ENCODE measurements at regions not wholly inside any gene's neighbourhood (a gene's known extent, or its start where the extent isn't known, plus 50 kb on each side); places are given as distances from the start of the nearest gene placed in this dataset.

DNA sequence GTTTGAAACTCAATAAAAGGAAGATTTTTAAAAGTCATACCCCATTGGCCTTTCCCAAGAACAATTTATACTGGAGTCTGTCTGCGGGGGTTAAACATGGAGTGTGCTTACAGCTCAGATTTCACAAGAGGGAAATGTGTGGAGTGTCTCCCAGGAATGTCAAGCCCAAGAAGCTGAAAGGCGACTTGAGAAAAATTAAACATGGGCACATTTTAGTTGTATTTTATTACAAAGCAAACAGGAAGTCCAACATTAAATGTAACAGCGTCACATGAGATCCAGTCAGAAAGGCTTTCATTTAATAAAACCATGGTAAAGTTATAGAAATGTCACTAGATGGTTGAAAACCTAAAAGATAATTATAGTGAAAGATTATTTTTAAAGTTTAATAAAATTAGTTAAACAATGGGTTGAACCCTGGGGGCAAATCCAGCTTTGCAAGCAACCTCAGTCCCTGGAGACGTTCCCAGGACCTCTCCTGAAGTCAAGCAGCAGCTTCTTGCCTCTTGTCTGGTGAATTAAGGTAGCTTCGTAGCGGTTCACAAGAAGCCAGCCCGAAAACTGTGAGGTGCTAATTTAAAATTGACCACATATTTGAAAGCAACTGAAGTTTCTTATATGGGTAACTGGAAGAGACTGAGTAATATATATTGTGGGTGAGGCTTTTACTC, 168.4 kb upstream of the EDNRA start:
- DNase-seq (ENCODE audit: low read depth), result no peak

DNA sequence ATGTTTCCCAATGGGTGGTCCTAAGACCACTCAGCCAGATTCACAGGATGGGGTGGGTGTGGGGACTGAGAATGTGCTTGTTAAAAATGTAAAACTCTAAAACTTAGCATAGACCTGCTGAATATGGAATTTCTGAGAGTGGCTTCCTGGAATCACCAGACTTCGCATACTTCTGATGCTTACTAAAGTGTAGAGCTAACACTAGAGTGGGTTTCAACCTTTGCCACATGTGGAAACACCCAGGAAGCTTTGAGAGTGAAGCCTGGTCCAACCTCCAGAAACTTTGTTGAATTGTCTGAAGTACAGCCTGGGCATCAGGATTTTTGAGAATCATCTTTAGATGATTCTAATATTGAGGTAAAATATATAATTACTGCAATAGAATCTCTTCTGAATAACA, 167.8 kb upstream of the EDNRA start:
- no peak for DNase-seq (ENCODE audit: low read depth)

DNA sequence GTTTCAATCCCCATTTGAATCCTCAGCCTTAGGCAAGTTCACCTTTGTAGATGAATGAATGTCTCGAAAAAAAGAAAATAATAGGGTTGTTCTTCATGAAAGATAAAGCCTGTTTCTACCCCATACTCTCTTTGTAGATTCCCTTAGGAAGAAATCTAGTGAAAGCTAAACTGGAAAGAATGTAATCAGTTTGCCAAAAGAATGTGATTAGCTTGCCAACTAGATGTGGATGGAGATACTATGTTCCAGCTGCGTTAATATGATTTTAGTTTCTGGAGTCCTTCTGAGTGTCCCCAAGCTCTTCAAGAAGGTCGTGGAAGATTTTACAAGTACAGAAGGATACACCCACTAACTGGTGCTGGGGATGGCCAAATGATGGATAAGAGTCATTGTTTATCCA, 162.3 kb upstream of the EDNRA start:
- DNase-seq (ENCODE audit: low read depth), result no peak

DNA sequence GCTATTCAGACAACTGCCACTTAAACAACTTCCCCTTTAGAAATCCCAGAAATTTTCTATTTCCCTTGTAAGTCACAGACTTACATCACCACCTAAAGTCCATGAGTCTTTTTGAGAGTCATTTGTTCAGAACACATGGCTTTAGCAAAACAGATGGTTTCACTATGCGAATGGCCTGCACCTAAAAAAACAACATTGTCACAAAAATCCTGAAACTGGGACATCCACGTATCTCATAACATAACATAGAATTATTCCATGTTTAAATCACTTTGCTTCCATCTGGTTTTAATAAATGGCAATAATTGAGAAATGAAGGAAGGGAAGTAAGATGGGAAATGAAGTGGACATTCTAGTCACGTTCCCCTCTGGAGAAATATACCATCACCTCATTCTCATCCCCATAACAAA, 155.3 kb upstream of the EDNRA start:
- DNase-seq (ENCODE audit: low read depth), result peak; percentile 71

DNA sequence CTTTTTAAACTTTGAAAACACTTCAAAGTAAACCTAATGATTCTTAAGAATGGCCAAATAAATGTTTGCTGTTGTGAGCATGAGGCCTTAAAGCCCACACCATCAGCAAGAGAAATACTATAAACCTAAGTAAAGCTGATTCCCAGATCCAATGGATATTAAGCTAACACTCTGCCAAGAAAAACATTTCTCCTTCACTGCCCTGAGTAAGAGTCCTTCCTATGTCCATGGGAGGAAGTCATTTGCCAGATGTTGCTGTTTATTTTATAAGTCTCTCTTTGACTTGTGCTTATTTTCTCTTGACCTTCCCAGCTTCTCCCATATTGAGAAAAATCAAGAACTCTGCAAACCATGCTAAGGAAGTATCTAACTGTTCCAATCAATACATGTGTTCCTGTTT, 154.3 kb upstream of the EDNRA start:
- DNase-seq (ENCODE audit: low read depth), result no peak

DNA sequence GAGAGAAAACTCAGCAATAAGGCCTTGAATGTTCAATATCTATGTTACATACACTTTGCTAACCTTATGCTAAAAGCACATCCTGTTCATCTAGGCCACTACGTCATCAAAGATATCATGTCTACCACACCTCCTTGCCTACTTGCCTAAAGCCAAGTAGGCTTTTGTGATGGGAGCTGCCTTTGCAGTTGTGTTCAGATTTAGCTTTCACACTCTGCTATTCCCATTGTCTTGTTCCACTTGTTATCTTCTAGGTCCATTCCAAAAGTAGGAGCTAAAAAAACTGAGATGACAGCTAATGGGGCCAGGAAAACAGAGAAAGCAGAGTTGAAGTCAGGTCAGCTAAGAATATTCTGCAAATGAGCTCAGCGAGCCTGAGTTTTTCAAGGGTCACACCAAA, 153.6 kb upstream of the EDNRA start:
- DNase-seq (ENCODE audit: low read depth), result no peak

DNA sequence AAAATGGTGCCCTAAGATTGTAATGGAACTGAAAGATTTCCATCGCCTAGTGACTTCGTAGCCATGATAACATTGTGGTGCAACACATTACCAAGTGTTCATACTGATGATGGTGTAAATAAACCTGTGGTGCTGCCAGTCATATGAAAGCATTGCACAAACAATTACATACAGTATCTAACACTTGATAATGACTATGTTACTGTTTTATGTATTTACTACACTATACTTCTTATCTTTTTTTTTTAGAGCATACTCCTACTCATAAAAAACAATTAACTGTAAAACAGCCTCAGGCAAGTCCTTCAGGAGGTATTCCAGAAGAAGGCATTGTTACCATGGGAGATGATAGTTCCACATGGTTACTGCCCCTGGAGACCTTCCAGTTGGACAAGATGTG, 152.7 kb upstream of the EDNRA start:
- DNase-seq (ENCODE audit: low read depth), result no peak

DNA sequence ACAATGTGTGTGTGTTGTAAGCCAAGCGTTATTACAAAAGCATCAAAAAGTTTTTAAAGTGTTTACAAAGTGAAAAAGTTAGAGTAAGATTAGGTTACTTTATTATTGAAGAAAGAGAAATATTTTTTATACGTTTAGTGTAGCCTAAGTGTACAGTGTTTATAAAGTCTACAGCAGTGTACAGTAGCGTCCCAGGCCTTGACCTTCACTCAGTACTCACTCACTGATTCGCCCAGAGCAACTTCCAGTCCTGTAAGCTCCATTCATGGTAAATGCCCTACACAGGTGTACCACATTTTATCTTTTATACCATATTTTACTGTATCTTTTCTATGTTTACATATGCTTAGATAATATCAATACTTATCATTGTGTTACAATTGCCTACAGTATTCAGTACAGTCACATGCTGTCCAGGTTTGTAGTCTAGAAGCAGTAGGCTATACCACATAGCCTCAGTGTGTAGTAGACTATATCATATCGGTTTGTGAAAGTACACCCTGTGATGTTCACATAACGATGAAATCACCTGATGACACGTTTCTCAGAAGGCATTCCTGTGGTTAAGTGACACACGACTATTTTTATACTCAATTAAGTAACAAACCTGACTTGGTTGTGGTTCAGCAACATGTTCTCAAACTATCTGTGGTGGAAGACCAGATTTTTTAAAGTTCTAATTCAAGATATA, 152.0 kb upstream of the EDNRA start:
- no peak for DNase-seq (ENCODE audit: low read depth)

DNA sequence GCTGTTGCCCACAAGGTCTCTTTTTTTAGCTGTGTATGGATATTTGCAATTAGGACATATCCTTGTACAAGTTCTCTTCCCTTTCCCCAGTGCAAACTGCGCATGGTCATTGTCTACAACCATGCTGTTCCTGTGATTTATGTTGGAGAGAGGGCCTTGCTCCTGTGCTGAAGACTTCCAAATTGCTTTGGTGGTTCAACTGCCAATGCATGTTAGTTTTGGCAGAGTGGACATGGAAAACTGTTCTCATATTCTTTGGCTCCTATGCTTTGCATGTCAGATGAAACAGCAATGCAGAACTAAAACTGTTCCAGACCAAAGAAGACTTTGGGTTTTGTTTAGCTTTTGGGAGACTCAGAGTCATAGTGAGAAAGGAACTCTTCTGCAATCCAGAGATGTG, 148.8 kb upstream of the EDNRA start:
- DNase-seq (ENCODE audit: low read depth), result no peak

DNA sequence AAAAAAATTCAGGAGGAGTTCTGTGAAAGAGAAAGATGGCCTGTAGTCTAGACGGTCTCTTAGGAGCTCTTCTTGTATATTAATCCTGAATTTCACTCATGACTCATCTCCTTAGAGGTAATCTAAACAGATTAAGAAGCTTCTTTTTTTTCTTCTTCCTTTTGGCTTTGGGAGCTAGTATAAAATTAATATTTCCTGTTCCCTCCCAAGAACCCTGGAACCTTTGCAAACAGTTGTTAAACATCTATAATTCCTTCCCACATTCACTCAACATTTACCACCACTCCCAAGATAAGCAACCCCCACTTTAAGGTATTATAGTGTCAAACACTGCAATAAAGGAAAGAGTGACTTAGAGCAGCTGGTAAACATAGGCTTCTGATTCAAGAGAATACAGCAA, 146.4 kb upstream of the EDNRA start:
- no peak for DNase-seq (ENCODE audit: low read depth)

DNA sequence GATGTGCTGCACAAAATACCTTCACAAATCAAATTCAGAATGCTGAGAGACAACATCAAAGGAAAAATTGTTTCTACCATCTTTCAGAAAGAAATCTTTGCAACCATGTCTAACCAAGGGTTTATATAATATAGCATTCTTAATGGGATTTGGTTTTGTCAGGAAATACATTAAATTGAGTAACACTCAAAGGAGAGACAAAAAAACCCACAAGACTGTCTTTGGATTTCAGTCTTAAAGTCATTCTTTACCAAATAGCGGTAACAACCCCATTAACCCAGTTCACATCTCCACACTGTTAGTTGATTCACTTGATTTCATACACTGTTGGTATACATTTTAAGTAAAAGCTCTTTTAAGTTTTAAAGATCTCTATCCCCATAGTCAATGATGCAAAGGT, 145.7 kb upstream of the EDNRA start:
- no peak for DNase-seq (ENCODE audit: low read depth)

DNA sequence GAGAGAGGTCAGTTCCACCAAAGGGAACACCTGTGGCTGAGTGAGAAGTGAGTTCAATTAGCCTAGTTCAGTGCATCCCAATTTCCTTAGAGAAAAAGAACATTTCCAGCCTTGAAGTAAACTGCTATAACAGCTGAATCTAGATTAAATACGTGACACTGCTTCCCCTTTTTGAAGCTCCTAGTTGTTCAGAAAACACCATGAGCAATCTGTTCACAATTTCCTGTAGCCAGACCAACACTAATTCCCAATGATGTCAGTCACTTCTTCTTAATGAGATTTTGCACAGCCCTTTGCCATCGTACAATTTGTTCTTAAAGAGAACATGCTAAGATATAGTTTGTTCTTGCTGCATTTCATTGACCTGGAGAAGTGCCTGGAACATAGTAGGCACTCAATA, 144.6 kb upstream of the EDNRA start:
- DNase-seq (ENCODE audit: low read depth), result no peak

DNA sequence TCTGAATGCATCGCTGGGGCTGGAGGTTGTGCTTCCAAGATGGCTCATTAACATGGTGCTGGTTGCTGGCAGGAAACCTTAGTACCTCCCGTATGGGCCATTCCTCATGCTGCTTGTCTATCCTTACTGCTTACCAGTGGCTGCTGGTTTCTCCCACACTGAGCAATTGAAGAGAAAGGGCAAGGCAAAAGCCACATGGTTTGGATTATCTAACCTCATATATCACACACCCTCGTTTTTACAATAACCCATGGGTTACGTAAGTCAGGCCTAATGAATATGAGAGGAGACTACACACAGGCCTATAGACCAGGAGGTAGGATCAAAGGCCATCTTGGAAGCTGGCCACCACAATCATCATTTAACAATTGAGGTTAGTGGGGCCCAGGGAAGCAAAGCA, 141.8 kb upstream of the EDNRA start:
- no peak for DNase-seq (ENCODE audit: low read depth)

DNA sequence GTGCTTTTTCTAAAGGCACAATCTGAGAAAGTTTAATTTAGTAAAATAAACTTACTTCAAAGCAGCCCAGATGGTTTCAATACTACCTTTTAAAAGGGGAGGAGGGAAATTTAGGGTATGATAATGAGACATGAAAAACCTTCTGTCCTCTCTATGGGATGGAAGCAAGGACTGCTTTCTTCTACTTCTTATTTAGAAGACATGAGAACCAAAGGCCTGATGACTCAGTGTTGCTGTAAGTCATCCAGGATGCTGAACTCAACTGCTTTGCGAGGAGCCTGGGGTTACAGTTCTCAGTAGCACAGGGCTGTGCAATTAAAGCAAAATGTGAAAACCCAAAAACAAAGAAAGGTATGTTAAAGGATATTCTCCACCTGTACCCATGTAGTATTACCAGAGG, 140.8 kb upstream of the EDNRA start:
- DNase-seq (ENCODE audit: low read depth), result no peak

DNA sequence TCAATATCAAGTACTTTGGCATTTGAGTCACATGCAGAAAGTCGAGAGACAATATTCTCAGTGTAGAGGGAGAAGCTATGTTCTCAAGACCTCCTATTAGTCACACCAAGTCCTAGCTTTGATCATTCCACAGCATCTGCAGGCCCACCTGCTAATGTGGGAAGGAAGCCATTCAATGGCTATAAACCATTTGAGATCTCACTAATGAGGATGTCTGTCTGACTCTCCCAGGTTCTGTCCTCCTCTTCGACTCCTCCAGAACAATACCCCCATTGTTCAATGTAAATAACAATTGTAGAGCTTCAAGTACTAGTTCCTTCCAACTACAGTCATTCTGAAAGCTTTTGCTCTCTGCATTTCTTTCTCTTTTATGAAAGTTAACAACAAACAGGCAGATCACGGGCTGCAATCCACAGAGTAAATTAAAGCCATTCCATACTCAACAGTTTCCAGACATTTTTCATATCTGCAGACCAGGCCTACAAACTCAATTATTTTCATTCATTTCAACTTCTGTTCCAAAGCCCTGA, 140.2 kb upstream of the EDNRA start:
- no peak for DNase-seq (ENCODE audit: low read depth)

DNA sequence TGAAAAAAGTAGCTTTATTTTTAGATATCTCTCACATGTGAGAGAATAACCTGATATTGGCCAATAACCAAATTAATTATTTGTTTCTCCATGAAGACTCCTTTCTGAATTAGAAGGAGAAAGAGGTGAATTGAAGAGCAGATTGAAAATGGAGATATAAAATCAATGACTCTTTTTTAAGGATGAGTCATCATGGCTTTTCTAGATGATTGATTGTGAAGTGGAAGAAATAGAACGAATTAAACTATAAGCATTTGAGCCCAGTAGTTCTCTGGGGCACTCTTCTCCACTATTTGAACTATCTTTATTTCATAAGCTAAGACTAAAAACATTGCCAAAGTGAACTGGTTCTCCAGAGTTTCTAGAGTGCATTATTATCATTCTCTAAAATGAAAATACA, 137.2 kb upstream of the EDNRA start:
- no peak for DNase-seq (ENCODE audit: low read depth)

DNA sequence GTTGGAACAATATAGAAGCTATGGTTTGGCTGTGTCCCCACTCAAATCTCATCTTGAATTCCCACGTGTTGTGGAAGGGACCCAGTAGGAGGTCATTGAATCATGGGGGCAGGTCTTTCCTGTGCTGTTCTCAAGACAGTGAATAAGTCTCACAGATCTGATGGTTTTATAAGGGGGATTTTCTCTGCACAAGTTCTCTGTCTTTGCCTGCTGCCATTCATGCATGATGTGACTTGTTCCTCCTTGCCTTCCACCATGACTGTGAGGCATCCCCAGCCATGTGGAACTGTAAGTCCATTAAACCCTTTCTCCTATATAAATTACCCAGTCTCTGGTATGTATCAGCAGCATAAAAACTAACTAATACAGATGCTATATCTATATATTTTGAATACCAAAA, 135.2 kb upstream of the EDNRA start:
- no peak for DNase-seq (ENCODE audit: low read depth)

DNA sequence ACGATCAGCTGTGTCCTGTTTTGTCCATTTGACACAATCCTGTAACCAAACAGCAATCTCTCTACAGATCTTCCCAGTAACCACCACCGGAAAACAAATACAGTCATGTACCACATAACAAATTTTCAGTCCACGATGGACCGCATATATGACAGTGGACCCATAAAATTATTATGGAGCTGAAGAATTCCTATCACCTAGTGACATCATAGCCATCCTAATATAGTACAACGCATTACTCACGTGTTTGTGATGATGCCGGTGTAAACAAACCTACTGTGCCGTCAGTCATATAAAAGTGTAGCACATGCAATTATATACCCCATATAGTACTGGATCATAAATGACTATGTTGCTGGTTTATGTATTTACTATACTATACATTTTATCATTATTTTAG, 133.7 kb upstream of the EDNRA start:
- no peak for DNase-seq (ENCODE audit: low read depth)

DNA sequence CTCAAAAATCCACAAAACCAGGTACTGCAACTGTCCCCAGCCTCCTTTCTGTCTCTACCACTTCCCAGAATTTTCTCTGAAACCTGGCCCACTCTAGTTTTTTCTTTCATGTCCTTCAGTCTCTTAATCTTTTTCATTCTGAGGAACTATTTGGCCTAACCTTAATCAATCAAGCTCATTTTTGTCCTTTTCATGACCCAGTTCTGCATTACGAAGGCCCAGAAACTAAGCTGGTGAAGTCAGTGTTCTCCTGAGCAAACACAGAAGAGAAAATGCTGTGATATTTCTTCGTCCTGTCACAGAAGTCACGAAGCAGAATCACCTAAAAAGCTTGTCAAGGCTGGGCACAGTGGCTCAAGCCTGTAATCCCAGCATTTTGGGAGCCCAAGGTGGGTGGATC, 131.7 kb upstream of the EDNRA start:
- no peak for DNase-seq (ENCODE audit: low read depth)

DNA sequence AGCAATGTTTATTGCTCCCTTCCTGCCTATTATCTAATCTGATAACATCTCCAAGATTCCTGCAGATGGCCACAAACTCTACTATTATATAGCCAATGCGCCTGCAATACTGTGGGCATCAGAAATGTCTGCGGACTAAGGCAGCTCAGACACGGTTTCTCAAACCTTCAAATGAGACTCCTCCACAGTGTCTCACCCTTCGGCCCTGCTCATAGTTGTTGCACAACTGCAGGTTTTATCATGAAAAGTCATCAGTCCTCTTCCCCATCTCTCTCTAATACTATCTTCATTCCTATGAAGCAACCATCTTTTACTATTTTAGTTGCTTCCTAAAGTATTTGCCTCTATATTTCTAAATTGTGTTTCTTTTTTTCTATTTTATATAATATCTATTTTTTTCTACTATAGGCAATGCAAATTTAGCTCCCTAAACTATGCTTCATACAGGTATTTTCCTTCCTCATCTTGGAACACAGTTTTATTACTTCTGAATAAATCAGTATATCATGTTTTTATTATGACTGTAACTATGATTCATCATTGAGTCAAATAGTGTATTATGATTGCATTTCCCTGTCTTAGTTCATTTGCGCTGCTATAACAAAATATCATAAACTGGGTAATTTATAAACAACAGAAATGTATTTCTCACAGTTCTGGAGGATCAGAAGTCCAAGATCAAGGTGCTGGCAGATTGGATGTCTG, 129.7 kb upstream of the EDNRA start:
- no peak for DNase-seq (ENCODE audit: low read depth)

DNA sequence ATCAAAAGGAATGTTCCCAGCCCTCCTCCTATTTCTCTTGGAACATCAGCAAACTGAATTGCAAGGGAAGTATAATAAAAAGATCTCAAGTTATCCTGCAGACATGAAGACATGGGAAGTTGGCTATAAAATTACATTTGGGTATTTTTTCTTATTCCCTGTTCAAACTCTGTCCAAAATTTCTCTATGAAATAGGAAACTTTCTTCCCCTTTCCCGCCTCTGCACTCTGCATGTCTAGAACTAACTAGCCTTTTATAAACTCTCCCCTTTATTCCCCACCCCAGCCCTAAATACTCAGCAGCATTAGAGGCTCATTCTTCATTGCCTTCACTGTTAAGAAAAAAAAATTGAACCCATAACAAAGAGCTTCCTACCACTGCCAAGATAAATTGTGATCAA, 126.7 kb upstream of the EDNRA start:
- peak; percentile 72 for DNase-seq (ENCODE audit: low read depth)

DNA sequence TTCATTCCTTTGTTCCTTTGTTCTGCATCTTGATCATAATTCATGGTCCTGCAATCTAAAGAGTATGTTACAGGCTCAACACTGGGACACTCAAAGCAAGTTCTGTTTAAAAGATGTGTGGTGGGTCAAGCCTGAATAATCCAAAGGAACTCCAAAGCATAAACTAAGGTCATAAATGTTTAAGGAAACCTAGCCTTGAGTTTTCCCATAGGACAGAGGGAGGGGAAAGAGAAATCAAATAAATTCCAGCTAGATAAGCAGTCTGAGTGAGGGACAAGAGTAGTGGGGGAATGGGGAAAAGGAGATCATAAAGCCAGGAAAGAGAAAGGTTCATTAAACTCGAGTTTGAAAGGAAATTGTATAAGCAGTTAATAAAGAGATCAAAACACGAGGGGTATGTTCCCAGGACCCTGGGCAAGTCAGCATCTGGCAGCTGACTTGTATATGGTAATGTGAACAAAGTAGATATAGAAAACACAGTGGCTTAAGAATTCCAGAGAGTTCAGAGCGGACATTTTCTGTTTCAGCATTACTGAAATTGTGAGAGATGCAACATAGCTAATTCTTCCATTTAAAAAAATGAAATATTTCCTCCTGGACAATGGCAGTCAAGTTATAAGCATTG, 125.8 kb upstream of the EDNRA start:
- no peak for DNase-seq (ENCODE audit: low read depth)

DNA sequence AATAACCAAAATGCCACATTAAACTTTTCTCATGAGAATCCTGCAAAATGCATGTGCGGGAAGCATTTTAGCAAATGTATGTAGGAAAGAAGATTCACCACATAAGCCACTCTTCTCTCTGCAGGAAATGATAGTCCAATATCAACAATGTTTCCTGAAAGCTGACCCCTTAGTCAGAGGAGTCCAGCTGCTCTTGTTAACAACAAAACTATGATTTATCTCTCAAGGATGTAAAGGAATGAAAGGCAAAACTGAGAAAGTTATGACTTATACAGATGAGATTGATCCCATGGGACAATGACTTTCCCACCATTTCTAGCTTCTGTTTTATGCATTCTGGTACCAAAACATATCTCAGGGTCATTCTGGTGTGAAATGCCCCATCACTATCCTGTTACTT, 125.0 kb upstream of the EDNRA start:
- no peak for DNase-seq (ENCODE audit: low read depth)
